H9 (cell line): ENCODE measurements at regions not wholly inside any gene's neighbourhood (a gene's known extent, or its start where the extent isn't known, plus 50 kb on each side); places are given as distances from the start of the nearest gene placed in this dataset.

Source experiments
- DNase-seq: peaks from one replicate; pipeline ENCODE4 v3.0.0-alpha.2; 2017
- H2AFZ ChIP-seq: one replicate; pipeline ENCODE4 v1.6.1; 2013; ENCODE audit warnings: mild to moderate bottlenecking, low read length, control low read depth, moderate library complexity
- H2AK5ac ChIP-seq: 2 replicates; pipeline ENCODE4 v1.6.1; 2013; ENCODE audit warnings: low read length, control low read depth, mixed read lengths; ENCODE audit not compliant: insufficient read length
- H2BK120ac ChIP-seq: one replicate; pipeline ENCODE4 v1.6.1; 2013; ENCODE audit warnings: low read depth, mild to moderate bottlenecking, low read length, control low read depth, inconsistent platforms; ENCODE audit not compliant: poor library complexity, severe bottlenecking
- H2BK12ac ChIP-seq: 2 replicates; pipeline ENCODE4 v1.6.1; 2013; ENCODE audit warnings: low read length, control low read depth, mixed read lengths, low read depth; ENCODE audit not compliant: insufficient read length
- H2BK15ac ChIP-seq: 2 replicates; pipeline ENCODE4 v1.6.1; 2013; ENCODE audit warnings: low read depth, low read length, control low read depth
- H2BK20ac ChIP-seq: one replicate; pipeline ENCODE4 v1.6.1; 2013; ENCODE audit warnings: low read depth, mild to moderate bottlenecking, low read length, control low read depth, inconsistent platforms; ENCODE audit not compliant: poor library complexity, severe bottlenecking
- H2BK5ac ChIP-seq: 2 replicates; pipeline ENCODE4 v1.6.1; 2013; ENCODE audit warnings: low read length, control low read depth, mixed read lengths; ENCODE audit not compliant: insufficient read length
- H3K14ac ChIP-seq: 2 replicates; pipeline ENCODE4 v1.6.1; 2013; ENCODE audit warnings: low read length, control low read depth; ENCODE audit not compliant: insufficient read depth
- H3K18ac ChIP-seq: 2 replicates; pipeline ENCODE4 v1.6.1; 2013; ENCODE audit warnings: low read depth, mild to moderate bottlenecking, mixed read lengths, low read length, control low read depth; ENCODE audit not compliant: insufficient read length
- H3K23ac ChIP-seq: 2 replicates; pipeline ENCODE4 v1.6.1; 2013; ENCODE audit warnings: low read length, control low read depth, mixed read lengths, low read depth; ENCODE audit not compliant: insufficient read length
- H3K23me2 ChIP-seq: 2 replicates; pipeline ENCODE4 v1.6.1; 2013; ENCODE audit warnings: low read depth, mild to moderate bottlenecking, mixed read lengths, low read length, control low read depth; ENCODE audit not compliant: insufficient read length, poor library complexity, severe bottlenecking
- H3K27ac ChIP-seq: 2 replicates; pipeline ENCODE4 v1.5.1; 2013; ENCODE audit warnings: low read length, control low read depth, mixed read lengths, low read depth; ENCODE audit not compliant: insufficient read length
- H3K27me3 ChIP-seq: 2 replicates; pipeline ENCODE4 v1.6.1; 2013; ENCODE audit warnings: low read length, control low read depth, inconsistent platforms; ENCODE audit not compliant: insufficient read depth
- H3K4ac ChIP-seq: 2 replicates; pipeline ENCODE4 v1.6.1; 2013; ENCODE audit warnings: low read depth, mild to moderate bottlenecking, control low read depth, inconsistent platforms, low read length, moderate library complexity
- H3K4me1 ChIP-seq: 2 replicates; pipeline ENCODE4 v1.6.1; 2013; ENCODE audit warnings: low read length, control low read depth, inconsistent platforms; ENCODE audit not compliant: insufficient read depth
- H3K4me2 ChIP-seq: 2 replicates; pipeline ENCODE4 v1.6.1; 2013; ENCODE audit warnings: low read length, control low read depth, mixed read lengths; ENCODE audit not compliant: insufficient read length, insufficient read depth
- H3K56ac ChIP-seq: 2 replicates; pipeline ENCODE4 v1.6.1; 2013; ENCODE audit warnings: low read depth, mild to moderate bottlenecking, mixed read lengths, low read length, control low read depth; ENCODE audit not compliant: insufficient read length
- H3K79me1 ChIP-seq: 2 replicates; pipeline ENCODE4 v1.6.1; 2013; ENCODE audit warnings: low read depth, mild to moderate bottlenecking, moderate library complexity, low read length, control low read depth, inconsistent platforms; ENCODE audit not compliant: insufficient read depth, poor library complexity, severe bottlenecking
- H3K79me2 ChIP-seq: 2 replicates; pipeline ENCODE4 v1.6.1; 2013; ENCODE audit warnings: low read length, control low read depth, inconsistent platforms; ENCODE audit not compliant: insufficient read depth
- H3K9ac ChIP-seq: 2 replicates; pipeline ENCODE4 v1.6.1; 2013; ENCODE audit warnings: low read length, control low read depth, mixed read lengths; ENCODE audit not compliant: insufficient read length; ENCODE audit errors: extremely low read depth
- H3K9me3 ChIP-seq: one replicate; pipeline ENCODE4 v1.6.1; 2013; ENCODE audit warnings: low read depth, low read length, inconsistent platforms; ENCODE audit not compliant: control insufficient read depth
- H3T11ph ChIP-seq: one replicate; pipeline ENCODE4 v1.6.1; 2013; ENCODE audit warnings: mild to moderate bottlenecking, low read length, control low read depth, inconsistent platforms
- H4K20me1 ChIP-seq: one replicate; pipeline ENCODE4 v1.6.1; 2013; ENCODE audit not compliant: control insufficient read depth, insufficient read length, insufficient read depth
- H4K5ac ChIP-seq: 2 replicates; pipeline ENCODE4 v1.6.1; 2013; ENCODE audit warnings: low read depth, mild to moderate bottlenecking, mixed read lengths, low read length, control low read depth; ENCODE audit not compliant: insufficient read length
- H4K8ac ChIP-seq: replicated peaks from 2 replicates; pipeline ENCODE4 v1.6.1; 2013; ENCODE audit warnings: low read length, control low read depth, mixed read lengths, low read depth; ENCODE audit not compliant: insufficient read length
- H4K91ac ChIP-seq: 2 replicates; pipeline ENCODE4 v1.6.1; 2013; ENCODE audit warnings: low read depth, mild to moderate bottlenecking, moderate library complexity, mixed read lengths, low read length, control low read depth; ENCODE audit not compliant: insufficient read length
- H3K27ac Mint-ChIP-seq, 3 experiments: 2 replicates in 2 of 3; 3 replicates in 1 of 3; pipeline ENCODE4 v1.8.0; 2020 to 2021; ENCODE audit warnings: mixed read lengths in 3 of 3, mild to moderate bottlenecking in 1 of 3, moderate library complexity in 1 of 3
- H3K27me3 Mint-ChIP-seq: 2 replicates; pipeline ENCODE4 v1.8.0; 2021; ENCODE audit warnings: low read depth, mild to moderate bottlenecking, moderate library complexity, mixed read lengths
- H3K36me3 Mint-ChIP-seq, 3 experiments: 2 replicates in 2 of 3; 3 replicates in 1 of 3; pipeline ENCODE4 v1.8.0; 2020 to 2021; ENCODE audit warnings: low read depth in 3 of 3, mixed read lengths in 3 of 3; ENCODE audit not compliant: insufficient read depth in 1 of 3
- H3K4me1 Mint-ChIP-seq, 2 experiments: 2 replicates each; pipeline ENCODE4 v1.8.0; 2020; ENCODE audit warnings: mixed read lengths in 2 of 2
- H3K4me3 Mint-ChIP-seq, 2 experiments: 2 replicates in 1 of 2; 3 replicates in 1 of 2; pipeline ENCODE4 v1.8.0; 2020 to 2021; ENCODE audit warnings: mild to moderate bottlenecking in 2 of 2, mixed read lengths in 2 of 2, moderate library complexity in 1 of 2
- H3K9me3 Mint-ChIP-seq, 2 experiments: 2 replicates in 1 of 2; 3 replicates in 1 of 2; pipeline ENCODE4 v1.8.0; 2020; ENCODE audit warnings: mild to moderate bottlenecking in 2 of 2, mixed read lengths in 2 of 2, moderate library complexity in 1 of 2
- WGBS: extraction: QIAGEN DNeasy Blood & Tissue Kit; methylation state at CpG from one replicate; pipeline ENCODE4 v1.1.7; 2013; ENCODE audit warnings: missing lambda C conversion rate, low lambda C conversion rate, mixed read lengths; ENCODE audit not compliant: insufficient read length; ENCODE audit errors: extremely low coverage; 5-methylcytosine and 5-hydroxymethylcytosine counted together
- TF ChIP-seq, protein P1 (sequence below): fragments of 200-600 bp; sonication (generic); conservative IDR thresholded peaks from 3 replicates; pipeline ENCODE4 v1.8.0; 2021; ENCODE audit warnings: antibody characterized with exemption, mild to moderate bottlenecking

DNA sequence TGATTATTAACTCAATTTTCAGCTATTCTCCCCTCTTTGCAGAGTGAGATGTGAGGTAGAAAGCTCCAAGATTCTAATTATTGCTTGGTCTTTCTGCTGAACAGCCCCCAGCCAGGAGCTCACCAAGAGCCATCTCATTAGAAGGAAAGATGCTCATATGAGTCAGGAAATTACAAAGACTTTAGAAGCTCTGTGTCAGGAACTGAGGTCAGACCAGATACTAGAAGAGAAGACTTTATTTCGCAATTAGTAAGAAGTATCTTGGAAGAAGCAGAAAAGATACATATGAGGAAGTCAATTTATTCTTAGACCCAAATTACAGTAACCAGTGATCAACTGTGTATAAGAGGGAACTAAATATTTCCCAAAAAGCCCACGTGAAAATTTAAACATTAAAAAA lies 626.9 kb downstream of the ZWINT start:
- no peaks in the 10 kb centered on the region for H3K79me2 ChIP-seq
- no CpG with 5 or more reads among the region's 2 CpGs for WGBS
- H3K14ac ChIP-seq: no peak overlapping the region
- no peaks in the 10 kb centered on the region for H3K27me3 Mint-ChIP-seq
- H2BK15ac ChIP-seq: no peak overlapping the region
- no peak overlapping the region for H4K5ac ChIP-seq
- no peaks in the 10 kb centered on the region for H3K9me3 ChIP-seq
- TF ChIP-seq, protein P1, sequence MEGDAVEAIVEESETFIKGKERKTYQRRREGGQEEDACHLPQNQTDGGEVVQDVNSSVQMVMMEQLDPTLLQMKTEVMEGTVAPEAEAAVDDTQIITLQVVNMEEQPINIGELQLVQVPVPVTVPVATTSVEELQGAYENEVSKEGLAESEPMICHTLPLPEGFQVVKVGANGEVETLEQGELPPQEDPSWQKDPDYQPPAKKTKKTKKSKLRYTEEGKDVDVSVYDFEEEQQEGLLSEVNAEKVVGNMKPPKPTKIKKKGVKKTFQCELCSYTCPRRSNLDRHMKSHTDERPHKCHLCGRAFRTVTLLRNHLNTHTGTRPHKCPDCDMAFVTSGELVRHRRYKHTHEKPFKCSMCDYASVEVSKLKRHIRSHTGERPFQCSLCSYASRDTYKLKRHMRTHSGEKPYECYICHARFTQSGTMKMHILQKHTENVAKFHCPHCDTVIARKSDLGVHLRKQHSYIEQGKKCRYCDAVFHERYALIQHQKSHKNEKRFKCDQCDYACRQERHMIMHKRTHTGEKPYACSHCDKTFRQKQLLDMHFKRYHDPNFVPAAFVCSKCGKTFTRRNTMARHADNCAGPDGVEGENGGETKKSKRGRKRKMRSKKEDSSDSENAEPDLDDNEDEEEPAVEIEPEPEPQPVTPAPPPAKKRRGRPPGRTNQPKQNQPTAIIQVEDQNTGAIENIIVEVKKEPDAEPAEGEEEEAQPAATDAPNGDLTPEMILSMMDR: no peak
- no peak overlapping the region for H3K27ac Mint-ChIP-seq
- peaks cover 8 to 12% of the 10 kb centered on the region in 2 experiments for H3K4me1 Mint-ChIP-seq
- no peak overlapping the region for H3T11ph ChIP-seq
- H3K9ac ChIP-seq: no peak overlapping the region
- no peak overlapping the region for H2BK20ac ChIP-seq
- H3K23me2 ChIP-seq: no peaks in the 10 kb centered on the region
- no peak overlapping the region for H4K91ac ChIP-seq
- no peak overlapping the region for H2AK5ac ChIP-seq
- H3K4me1 ChIP-seq: no peaks in the 10 kb centered on the region; the same call in 1 of the 2 replicates
- no peak overlapping the region for H3K23ac ChIP-seq
- H4K8ac ChIP-seq: no peak overlapping the region
- H2BK12ac ChIP-seq: no peak overlapping the region
- H3K18ac ChIP-seq: no peak overlapping the region
- no peak overlapping the region for H2BK120ac ChIP-seq
- H3K27me3 ChIP-seq: no peaks in the 10 kb centered on the region
- no peaks in the 10 kb centered on the region for H3K79me1 ChIP-seq
- H2AFZ ChIP-seq: no peak overlapping the region
- no peak overlapping the region for H3K4ac ChIP-seq
- H3K9me3 Mint-ChIP-seq: no peaks in the 10 kb centered on the region
- no peaks in the 10 kb centered on the region for H4K20me1 ChIP-seq
- no peak for DNase-seq
- no peak overlapping the region for H2BK5ac ChIP-seq
- no peak overlapping the region for H3K56ac ChIP-seq
- no peak overlapping the region for H3K4me3 Mint-ChIP-seq
- H3K4me2 ChIP-seq: no peak overlapping the region
- no peak overlapping the region for H3K27ac ChIP-seq
- no peaks in the 10 kb centered on the region for H3K36me3 Mint-ChIP-seq
